B cell (primary cell): ENCODE measurements at regions not wholly inside any gene's neighbourhood (a gene's known extent, or its start where the extent isn't known, plus 50 kb on each side); places are given as distances from the start of the nearest gene placed in this dataset.

Experiments
- EZH2 ChIP-seq: IDR thresholded peaks from 2 replicates; pipeline ENCODE4 v1.6.1; 2012; ENCODE audit warnings: borderline replicate concordance, low read depth, mild to moderate bottlenecking, moderate library complexity, low read length; ENCODE audit not compliant: insufficient read depth, poor library complexity, severe bottlenecking
- TF ChIP-seq, protein P1 (sequence below): fragments of 200-600 bp; IDR thresholded peaks from one replicate; pipeline ENCODE4 v1.8.0; 2022; ENCODE audit warnings: antibody characterized with exemption, mild to moderate bottlenecking

DNA sequence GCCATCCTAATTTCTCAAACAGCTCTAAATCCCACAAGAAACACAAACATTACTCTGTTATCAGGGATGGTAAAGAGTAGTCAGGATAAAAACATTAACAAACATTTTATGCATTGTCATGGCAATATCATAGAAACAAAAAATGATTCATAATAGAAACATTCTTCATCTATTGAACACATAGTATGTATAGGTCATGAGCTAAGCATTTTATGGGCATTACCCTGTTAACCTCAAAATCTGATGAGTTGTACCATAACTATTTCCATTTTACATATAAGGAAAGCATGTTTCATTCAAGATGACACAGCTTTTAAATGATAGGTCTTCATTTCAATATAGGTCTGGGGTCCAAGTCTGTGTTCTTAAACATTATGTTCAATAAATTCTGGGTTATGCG lies 344.9 kb downstream of the RND3 start:
- TF ChIP-seq, protein P1, sequence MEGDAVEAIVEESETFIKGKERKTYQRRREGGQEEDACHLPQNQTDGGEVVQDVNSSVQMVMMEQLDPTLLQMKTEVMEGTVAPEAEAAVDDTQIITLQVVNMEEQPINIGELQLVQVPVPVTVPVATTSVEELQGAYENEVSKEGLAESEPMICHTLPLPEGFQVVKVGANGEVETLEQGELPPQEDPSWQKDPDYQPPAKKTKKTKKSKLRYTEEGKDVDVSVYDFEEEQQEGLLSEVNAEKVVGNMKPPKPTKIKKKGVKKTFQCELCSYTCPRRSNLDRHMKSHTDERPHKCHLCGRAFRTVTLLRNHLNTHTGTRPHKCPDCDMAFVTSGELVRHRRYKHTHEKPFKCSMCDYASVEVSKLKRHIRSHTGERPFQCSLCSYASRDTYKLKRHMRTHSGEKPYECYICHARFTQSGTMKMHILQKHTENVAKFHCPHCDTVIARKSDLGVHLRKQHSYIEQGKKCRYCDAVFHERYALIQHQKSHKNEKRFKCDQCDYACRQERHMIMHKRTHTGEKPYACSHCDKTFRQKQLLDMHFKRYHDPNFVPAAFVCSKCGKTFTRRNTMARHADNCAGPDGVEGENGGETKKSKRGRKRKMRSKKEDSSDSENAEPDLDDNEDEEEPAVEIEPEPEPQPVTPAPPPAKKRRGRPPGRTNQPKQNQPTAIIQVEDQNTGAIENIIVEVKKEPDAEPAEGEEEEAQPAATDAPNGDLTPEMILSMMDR = no peak
- TF ChIP-seq EZH2 = no peak
